K562 (cell line): ENCODE measurements at regions not wholly inside any gene's neighbourhood (a gene's known extent, or its start where the extent isn't known, plus 50 kb on each side); places are given as distances from the start of the nearest gene placed in this dataset.

ENCODE experiments used
- ATAC-seq: fragments of 200-7000 bp; cut with Tn5 transposase; 3 replicates; pipeline ENCODE4 v1.9.1; 2020; ENCODE audit warnings: moderate library complexity
- BruUV-seq: library from RNA; stranded (reverse); fragments of 400-500 nt; replicated peaks from 2 replicates; lab custom pipeline; 2021; lab: Mats Ljungman, UMichigan
- CTCF ChIA-PET: fragments of 300-600 bp; formaldehyde crosslinking; extraction: SDS; loops from one replicate; lab custom pipeline; 2021; ENCODE audit warnings: low intra/inter-chr PET ratio; lab: Yijun Ruan, JAX
- POLR2A ChIA-PET: fragments of 300-600, 350-650 bp; sonication (Branson Sonifier 250); formaldehyde crosslinking; extraction: SDS; loops from one replicate; lab custom pipeline; 2021; ENCODE audit warnings: antibody characterized with exemption, inconsistent platforms; lab: Yijun Ruan, JAX
- DNase-seq, 4 experiments: peaks; one replicate each; pipeline versions ENCODE4 v3.0.0 to v3.0.0-alpha.2; 2011 to 2018; ENCODE audit warnings: low spot score in 3 of 4, mixed read lengths in 3 of 4; ENCODE audit errors: extremely low read depth in 1 of 4
- FAIRE-seq: peaks from 2 replicates; lab custom pipeline; 2011; peaks lifted over from hg19 to GRCh38; lab: Jason Lieb, UNC
- H2AFZ ChIP-seq: 2 replicates; pipeline ENCODE4 v1.6.0; 2011; ENCODE audit warnings: low read depth, low read length, control low read depth, inconsistent platforms
- H3K27ac ChIP-seq: fragments of 200-600 bp; 3 replicates; pipeline ENCODE4 v1.8.0; 2011; ENCODE audit warnings: low read depth, mild to moderate bottlenecking, control low read depth, inconsistent platforms, low read length, moderate library complexity, mixed read lengths; ENCODE audit errors: extremely low read depth
- H3K27me3 ChIP-seq, 2 experiments: fragments of 300-600 bp in 1 of 2; 2 replicates in 1 of 2; 3 replicates in 1 of 2; pipeline versions ENCODE4 v1.6.0 to v1.8.0; 2011; ENCODE audit warnings: inconsistent platforms in 2 of 2, low read length in 2 of 2, mild to moderate bottlenecking in 1 of 2, mixed read lengths in 1 of 2, moderate library complexity in 1 of 2; ENCODE audit not compliant: control insufficient read depth in 2 of 2, insufficient read depth in 2 of 2
- H3K36me3 ChIP-seq: fragments of 300-600 bp; 3 replicates; pipeline ENCODE4 v1.8.0; 2011; ENCODE audit warnings: mild to moderate bottlenecking, low read length, inconsistent platforms; ENCODE audit not compliant: control insufficient read depth, insufficient read depth
- H3K4me1 ChIP-seq, 2 experiments: fragments of 200-600 bp in 1 of 2; replicated peaks in 1 of 2; 2 replicates in 1 of 2; 3 replicates in 1 of 2; pipeline versions ENCODE4 v1.5.1 to v1.8.0; 2011; ENCODE audit warnings: inconsistent platforms in 2 of 2, low read length in 2 of 2, mild to moderate bottlenecking in 1 of 2, mixed read lengths in 1 of 2, moderate library complexity in 1 of 2; ENCODE audit not compliant: control insufficient read depth in 2 of 2, insufficient read depth in 2 of 2
- H3K4me2 ChIP-seq: 2 replicates; pipeline ENCODE4 v1.6.1; 2011; ENCODE audit warnings: low read length, control low read depth, inconsistent platforms, mixed read lengths; ENCODE audit not compliant: insufficient read depth
- H3K4me3 ChIP-seq: fragments of 200-600 bp; sonication (generic), shearing (Covaris generic); 2 replicates; pipeline ENCODE4 v1.5.1; 2016; ENCODE audit warnings: control low read depth, inconsistent platforms
- H3K79me2 ChIP-seq: fragments of 200-600 bp; 3 replicates; pipeline ENCODE4 v1.8.0; 2011; ENCODE audit warnings: low read length, inconsistent platforms; ENCODE audit not compliant: control insufficient read depth, insufficient read depth
- H3K9ac ChIP-seq, 2 experiments: 2 replicates each; pipeline versions ENCODE4 v1.6.0 to v1.6.1; 2011; ENCODE audit warnings: low read depth in 2 of 2, low read length in 2 of 2, control low read depth in 1 of 2, inconsistent platforms in 1 of 2, mild to moderate bottlenecking in 1 of 2, mixed read lengths in 1 of 2; ENCODE audit not compliant: insufficient read depth in 1 of 2
- H3K9me1 ChIP-seq: one replicate; pipeline ENCODE4 v1.6.0; 2011; ENCODE audit warnings: inconsistent platforms, mild to moderate bottlenecking, low read length, moderate library complexity; ENCODE audit not compliant: control insufficient read depth, insufficient read depth
- H3K9me3 ChIP-seq: replicated peaks from 2 replicates; pipeline ENCODE4 v1.5.1; 2011; ENCODE audit warnings: low read depth, low read length, inconsistent platforms; ENCODE audit not compliant: control insufficient read depth, insufficient read depth
- H4K20me1 ChIP-seq: replicated peaks from 2 replicates; pipeline ENCODE4 v1.6.1; 2011; ENCODE audit warnings: low read length, inconsistent platforms, mixed read lengths; ENCODE audit not compliant: control insufficient read depth, insufficient read depth
- BRF1 ChIP-seq: IDR thresholded peaks from 3 replicates; pipeline ENCODE4 v1.6.1; 2011; ENCODE audit warnings: borderline replicate concordance, mild to moderate bottlenecking; ENCODE audit not compliant: insufficient read length; ENCODE audit errors: extremely low read depth
- C11orf30 ChIP-seq: fragments of 450-650 bp; IDR thresholded peaks from 2 replicates; pipeline ENCODE4 v1.6.1; 2016; ENCODE audit warnings: low read depth, mild to moderate bottlenecking
- EGR1 ChIP-seq: fragments of 450-650 bp; conservative IDR thresholded peaks from 2 replicates; pipeline ENCODE4 v1.6.1; 2017; ENCODE audit warnings: mild to moderate bottlenecking
- GATAD2A ChIP-seq: fragments of 450-650 bp; IDR thresholded peaks from 2 replicates; pipeline ENCODE4 v1.6.1; 2017
- HDAC2 ChIP-seq: fragments of 450-650 bp; IDR thresholded peaks from 2 replicates; pipeline ENCODE4 v1.6.1; 2016; ENCODE audit warnings: mild to moderate bottlenecking
- HMBOX1 ChIP-seq: sonication (generic); IDR thresholded peaks from 2 replicates; pipeline ENCODE4 v1.6.1; 2016
- HMG20B ChIP-seq: fragments of 250-450 bp; sonication (Bioruptor Pico); IDR thresholded peaks from 2 replicates; pipeline ENCODE4 v1.5.0; 2021; ENCODE audit warnings: mild to moderate bottlenecking
- RBBP5 ChIP-seq: fragments of 200-600 bp; sonication (generic); IDR thresholded peaks from 2 replicates; pipeline ENCODE4 v1.6.1; 2012; ENCODE audit warnings: borderline replicate concordance, mild to moderate bottlenecking, low read length, control low read depth, inconsistent platforms; ENCODE audit not compliant: insufficient read depth, poor library complexity, severe bottlenecking
- RBM14 ChIP-seq: fragments of 200-400 bp; formaldehyde crosslinking; IDR thresholded peaks from 2 replicates; pipeline ENCODE4 v1.6.1; 2018; ENCODE audit warnings: low read depth, mild to moderate bottlenecking, low read length, moderate library complexity, borderline replicate concordance; ENCODE audit not compliant: insufficient read depth
- SIN3A ChIP-seq, 2 experiments: fragments of 150-350 bp in 1 of 2; IDR thresholded peaks; 2 replicates each; pipeline ENCODE4 v1.6.1; 2011 to 2016; ENCODE audit warnings: borderline replicate concordance in 2 of 2, low read depth in 2 of 2, low read length in 2 of 2, mild to moderate bottlenecking in 2 of 2, moderate library complexity in 2 of 2; ENCODE audit not compliant: control insufficient read depth in 1 of 2
- SLC30A9 ChIP-seq: fragments of 250-450 bp; sonication (Bioruptor Pico); IDR thresholded peaks from 2 replicates; pipeline ENCODE4 v1.8.0; 2022; ENCODE audit warnings: mild to moderate bottlenecking, moderate library complexity
- THRA ChIP-seq: fragments of 450-650 bp; IDR thresholded peaks from 2 replicates; pipeline ENCODE4 v1.6.1; 2017; ENCODE audit warnings: mild to moderate bottlenecking, moderate library complexity
- ZNF232 ChIP-seq: sonication (generic); formaldehyde crosslinking; IDR thresholded peaks from 2 replicates; pipeline ENCODE4 v1.8.0; 2022; ENCODE audit warnings: mild to moderate bottlenecking, missing genetic modification reagents
- ZNF395 ChIP-seq: fragments of 200-800 bp; sonication (Bioruptor generic); IDR thresholded peaks from 2 replicates; pipeline ENCODE4 v1.6.1; 2017; ENCODE audit warnings: missing genetic modification characterization, missing compliant biosample characterization
- ZNF512 ChIP-seq: IDR thresholded peaks from 2 replicates; pipeline ENCODE4 v1.6.1; 2016; ENCODE audit warnings: missing genetic modification characterization, missing compliant biosample characterization
- WGBS: fragments of 100-300 bp; shearing (Covaris generic); methylation state at CpG from one replicate; pipeline ENCODE4 v1.1.6; 2016; ENCODE audit warnings: low coverage, mixed read lengths; ENCODE audit not compliant: insufficient coverage; ENCODE audit errors: missing lambda C conversion rate; 5-methylcytosine and 5-hydroxymethylcytosine counted together
- in situ Hi-C: fragments of 300-500 bp; cut with MboI; formaldehyde crosslinking; loops from 4 replicates; pipeline ENCODE4 v1.15.0; 2018; ENCODE audit warnings: inconsistent platforms, mixed read lengths
- intact Hi-C: fragments of 100-400 bp; cut with micrococcal nuclease; formaldehyde crosslinking; loops from 2 replicates; pipeline ENCODE4 v1.14.2; 2022

- TF ChIP-seq HMBOX1 (no peak), EGR1 (no peak), ZNF512 (tag) (no peak)
These were observed 239.4 kb upstream of the ZNF462 start (continued) for GRCh38 chr9:106623558-106623957.

GRCh38 chr9:106625259-106625789 lies 237.6 kb upstream of the ZNF462 start:
- H3K9me1 ChIP-seq = no peaks in the 10 kb centered on the region
- FAIRE-seq = no peak

More at GRCh38 chr9:106625259-106625789, 237.6 kb upstream of the ZNF462 start:
- Histone ChIP-seq H3K4me3 (no peak overlapping the region), H3K27me3 (no peaks in the 10 kb centered on the region), H3K9ac (no peak overlapping the region), H3K4me2 (no peak overlapping the region), H4K20me1 (no peaks in the 10 kb centered on the region), H3K27ac (no peak overlapping the region), H3K9me3 (no peaks in the 10 kb centered on the region), H3K36me3 (no peaks in the 10 kb centered on the region), H3K4me1 (no peaks in the 10 kb centered on the region), H2AFZ (no peak overlapping the region), H3K79me2 (no peaks in the 10 kb centered on the region)
- in situ Hi-C loops (no loop called here), intact Hi-C loops (no loop called here)
- TF ChIP-seq C11orf30 (no peak), SLC30A9 (no peak), ZNF232 (CRISPR knock-in tag) (no peak), BRF1 (no peak), GATAD2A (no peak), SIN3A (IDR thresholded peaks at IDR 0.05; ENCODE audit: borderline replicate concordance in 2 of 2, control insufficient read depth in 1 of 2, low read depth in 2 of 2, low read length in 2 of 2) (no peak), RBM14 (no peak), HDAC2 (no peak), RBBP5 (no peak), THRA (no peak), HMG20B (CRISPR knock-in tag) (no peak), ZNF395 (CRISPR knock-in tag) (no peak)
- BruUV-seq = no TSS peak
- CTCF ChIA-PET = no interaction called here
- POLR2A ChIA-PET = interaction anchor here (0.6 kb wide), 1 partner anchor 10 kb away, joined by 3 read pairs; no protein-coding TSS in a partner anchor
- ATAC-seq (no peak), DNase-seq (no peak)
- 2% methylated on average over 3 of the region's 3 CpGs for WGBS
